ENCODE measurements at regions not wholly inside any gene's neighbourhood (a gene's known extent, or its start where the extent isn't known, plus 50 kb on each side); places are given as distances from the start of the nearest gene placed in this dataset.

GRCh38 chr3:30294241-30294667 is 312.1 kb upstream of the TGFBR2 start:
- H3K27me3 Mint-ChIP-seq: no peaks in the 10 kb centered on the region
- H3K36me3 Mint-ChIP-seq: peaks cover 3% of the 10 kb centered on the region
- H3K9me3 Mint-ChIP-seq (ENCODE audit: low read depth): peaks cover 2% of the 10 kb centered on the region
- no peak for ATAC-seq
- H3K27ac Mint-ChIP-seq: no peak overlapping the region
- CTCF ChIA-PET: interaction anchor here (1.3 kb wide), 1 partner anchor 399 kb away, joined by 4 read pairs; no protein-coding TSS in a partner anchor
- no peak overlapping the region for H3K4me3 Mint-ChIP-seq
- no peak for DNase-seq
- H3K4me1 Mint-ChIP-seq: peaks cover 17% of the 10 kb centered on the region

GRCh38 chr3:30297112-30297511 is 309.3 kb upstream of the TGFBR2 start:
- ATAC-seq: no peak
- H3K4me3 Mint-ChIP-seq: no peak overlapping the region
- peaks cover 2% of the 10 kb centered on the region for H3K9me3 Mint-ChIP-seq (ENCODE audit: low read depth)
- peaks cover 5% of the 10 kb centered on the region for H3K36me3 Mint-ChIP-seq
- peaks cover 5% of the 10 kb centered on the region for H3K27me3 Mint-ChIP-seq
- no peak overlapping the region for H3K27ac Mint-ChIP-seq
- CTCF ChIA-PET: no interaction called here
- H3K4me1 Mint-ChIP-seq: peaks cover 6% of the 10 kb centered on the region
- no peak for DNase-seq

GRCh38 chr3:30299674-30300385 is 306.6 kb upstream of the TGFBR2 start:
- H3K9me3 Mint-ChIP-seq (ENCODE audit: low read depth): peaks cover 3% of the 10 kb centered on the region
- peaks cover 2% of the 10 kb centered on the region for H3K4me1 Mint-ChIP-seq
- H3K4me3 Mint-ChIP-seq: no peak overlapping the region
- no peak overlapping the region for H3K27ac Mint-ChIP-seq
- ATAC-seq (no peak), DNase-seq (no peak)
- CTCF ChIA-PET: no interaction called here
- H3K27me3 Mint-ChIP-seq: peaks cover 5% of the 10 kb centered on the region
- H3K36me3 Mint-ChIP-seq: peaks cover 3% of the 10 kb centered on the region

GRCh38 chr3:30300809-30301208 is 305.6 kb upstream of the TGFBR2 start:
- Mint-ChIP-seq H3K36me3 (peaks cover 3% of the 10 kb centered on the region), H3K27me3 (peaks cover 5% of the 10 kb centered on the region), H3K27ac (no peak overlapping the region), H3K4me1 (peaks cover 2% of the 10 kb centered on the region), H3K9me3 (ENCODE audit: low read depth) (peaks cover 3% of the 10 kb centered on the region), H3K4me3 (no peak overlapping the region)
- DNase-seq (no peak), ATAC-seq (no peak)
- CTCF ChIA-PET: no interaction called here

- Mint-ChIP-seq H3K9me3 (ENCODE audit: low read depth) (peaks cover 7% of the 10 kb centered on the region), H3K4me1 (peaks cover 2% of the 10 kb centered on the region), H3K27ac (no peak overlapping the region), H3K27me3 (peaks cover 5% of the 10 kb centered on the region), H3K36me3 (peaks cover 9% of the 10 kb centered on the region), H3K4me3 (no peak overlapping the region)
- no peak for DNase-seq
- CTCF ChIA-PET: interaction anchor here (1.6 kb wide), 1 partner anchor 103 kb away, joined by 4 read pairs; no protein-coding TSS in a partner anchor
- ATAC-seq: no peak
Observed at GRCh38 chr3:30302027-30302426, 304.4 kb upstream of the TGFBR2 start.

- peaks cover 9% of the 10 kb centered on the region for H3K36me3 Mint-ChIP-seq
- peaks cover 5% of the 10 kb centered on the region for H3K27me3 Mint-ChIP-seq
- no peak overlapping the region for H3K27ac Mint-ChIP-seq
- H3K9me3 Mint-ChIP-seq (ENCODE audit: low read depth): peaks cover 7% of the 10 kb centered on the region
- H3K4me3 Mint-ChIP-seq: no peak overlapping the region
- CTCF ChIA-PET: no interaction called here
- DNase-seq (no peak), ATAC-seq (no peak)
- peaks cover 2% of the 10 kb centered on the region for H3K4me1 Mint-ChIP-seq
Observed at GRCh38 chr3:30303770-30304169, 302.6 kb upstream of the TGFBR2 start.

- ATAC-seq (no peak), DNase-seq (no peak)
- H3K27me3 Mint-ChIP-seq: peaks cover 5% of the 10 kb centered on the region
- CTCF ChIA-PET: no interaction called here
- H3K4me1 Mint-ChIP-seq: peaks cover 2% of the 10 kb centered on the region
- peaks cover 7% of the 10 kb centered on the region for H3K9me3 Mint-ChIP-seq (ENCODE audit: low read depth)
- H3K36me3 Mint-ChIP-seq: peaks cover 9% of the 10 kb centered on the region
- H3K27ac Mint-ChIP-seq: no peak overlapping the region
- H3K4me3 Mint-ChIP-seq: no peak overlapping the region
Observed at GRCh38 chr3:30305021-30305420, 301.4 kb upstream of the TGFBR2 start.

DNA sequence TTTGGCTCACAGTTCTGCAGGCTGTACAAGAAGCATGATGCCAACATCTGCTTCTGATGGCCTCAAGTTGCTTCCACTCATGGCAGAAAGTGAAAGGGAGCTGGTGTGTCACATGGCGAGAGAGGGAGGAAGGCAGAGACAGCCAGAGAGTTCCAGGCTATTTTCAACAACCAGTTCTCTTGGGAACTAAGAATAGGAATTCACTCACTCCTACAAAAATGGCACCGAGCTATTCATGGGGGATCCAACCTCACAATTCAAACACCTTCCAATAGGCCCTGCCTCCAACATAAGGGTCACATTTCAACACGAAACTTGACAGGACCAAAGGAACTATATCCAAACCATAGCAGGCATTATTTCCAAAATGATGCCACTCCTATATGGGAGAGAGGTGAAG is 299.5 kb upstream of the TGFBR2 start:
- DNase-seq (no peak), ATAC-seq (no peak)
- Mint-ChIP-seq H3K9me3 (ENCODE audit: low read depth) (peaks cover 7% of the 10 kb centered on the region), H3K4me1 (no peaks in the 10 kb centered on the region), H3K36me3 (peaks cover 7% of the 10 kb centered on the region), H3K27ac (no peak overlapping the region), H3K4me3 (no peak overlapping the region), H3K27me3 (no peaks in the 10 kb centered on the region)
- CTCF ChIA-PET: no interaction called here

- no peaks in the 10 kb centered on the region for H3K27me3 Mint-ChIP-seq
- ATAC-seq (no peak), DNase-seq (no peak)
- H3K27ac Mint-ChIP-seq: no peak overlapping the region
- CTCF ChIA-PET: no interaction called here
- no peaks in the 10 kb centered on the region for H3K4me1 Mint-ChIP-seq
- H3K9me3 Mint-ChIP-seq (ENCODE audit: low read depth): peaks cover 7% of the 10 kb centered on the region
- H3K4me3 Mint-ChIP-seq: no peak overlapping the region
- H3K36me3 Mint-ChIP-seq: peaks cover 7% of the 10 kb centered on the region
Observed at GRCh38 chr3:30307372-30307950, 298.9 kb upstream of the TGFBR2 start.

- CTCF ChIA-PET: no interaction called here
Observed at GRCh38 chr3:30308131-30308530, 298.3 kb upstream of the TGFBR2 start.

DNA sequence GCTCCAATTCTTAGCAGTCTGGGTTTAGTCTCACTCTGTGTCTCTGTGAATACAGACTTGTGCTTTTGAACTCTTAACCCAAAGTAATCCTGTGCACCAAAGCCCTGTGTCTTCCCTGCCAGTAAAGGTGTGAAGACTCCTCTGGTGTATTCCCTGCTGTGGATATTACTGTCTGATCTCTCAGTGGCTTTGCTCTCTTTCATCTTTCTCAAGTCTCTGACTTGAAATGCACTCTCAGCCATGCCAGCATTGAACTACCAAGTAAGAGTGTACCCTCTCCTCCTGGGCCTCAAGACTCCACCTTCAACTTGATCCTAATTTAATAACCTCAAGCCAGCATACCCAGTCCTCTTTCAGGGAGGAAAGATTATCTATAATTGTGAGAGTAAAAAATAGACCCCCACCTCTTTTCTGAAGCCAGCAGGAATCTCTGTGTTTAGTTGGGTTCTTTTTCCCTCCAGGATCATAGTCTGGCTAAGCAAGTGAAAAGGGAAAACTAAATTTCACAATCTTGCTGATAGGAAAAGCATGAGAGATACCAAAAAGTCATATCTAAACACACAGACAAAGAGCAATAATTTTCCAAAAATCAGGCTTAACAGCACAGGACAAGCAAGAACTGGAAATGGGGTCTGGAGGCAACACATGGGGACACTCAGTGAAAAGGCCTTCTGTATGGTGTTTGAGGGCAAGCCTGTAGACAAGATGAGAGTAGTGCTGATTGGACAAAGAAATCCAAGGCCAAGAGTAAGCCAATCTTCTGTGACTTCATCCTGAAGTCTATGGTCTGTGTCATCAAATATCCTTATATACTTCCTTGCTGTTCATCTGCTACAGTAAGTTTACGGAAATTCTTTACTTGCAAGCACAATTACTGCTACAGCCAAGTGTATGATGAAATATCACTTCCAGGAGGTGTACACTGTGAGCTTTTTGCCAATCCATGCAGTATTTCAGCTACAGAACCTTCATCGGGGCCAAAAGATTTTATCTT is 296.1 kb upstream of the TGFBR2 start:
- no peak overlapping the region for H3K4me3 Mint-ChIP-seq
- CTCF ChIA-PET: no interaction called here
- H3K4me1 Mint-ChIP-seq: no peaks in the 10 kb centered on the region
- peaks cover 5% of the 10 kb centered on the region for H3K9me3 Mint-ChIP-seq (ENCODE audit: low read depth)
- no peak for ATAC-seq
- H3K36me3 Mint-ChIP-seq: peaks cover 5% of the 10 kb centered on the region
- DNase-seq: no peak
- H3K27me3 Mint-ChIP-seq: no peaks in the 10 kb centered on the region
- H3K27ac Mint-ChIP-seq: no peak overlapping the region

More at GRCh38 chr3:30308131-30308530, 298.3 kb upstream of the TGFBR2 start:
- Mint-ChIP-seq H3K27me3 (no peaks in the 10 kb centered on the region), H3K36me3 (peaks cover 7% of the 10 kb centered on the region), H3K27ac (no peak overlapping the region), H3K9me3 (ENCODE audit: low read depth) (peaks cover 7% of the 10 kb centered on the region), H3K4me1 (no peaks in the 10 kb centered on the region), H3K4me3 (no peak overlapping the region)
- ATAC-seq (no peak), DNase-seq (no peak)

DNA sequence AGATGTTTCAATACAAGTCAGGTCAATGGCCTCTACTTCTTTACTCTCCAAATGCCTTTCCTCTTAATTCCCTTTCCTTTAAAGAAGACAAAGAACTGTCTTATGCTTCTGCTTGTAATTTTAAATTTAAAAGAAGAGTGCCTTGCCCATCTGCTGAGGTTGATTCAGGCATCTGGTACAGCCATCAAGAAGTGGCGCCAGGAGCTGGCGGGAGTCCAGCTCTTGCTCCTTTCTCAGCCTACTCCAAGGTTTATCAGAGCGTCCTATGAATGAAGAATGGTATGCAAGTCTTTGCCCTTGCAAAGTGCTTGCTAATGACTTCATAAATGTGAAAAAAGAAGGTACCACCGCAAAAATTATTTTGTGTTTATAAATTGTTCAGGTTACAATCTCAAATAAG is 294.6 kb upstream of the TGFBR2 start:
- no peak for ATAC-seq
- H3K4me1 Mint-ChIP-seq: no peaks in the 10 kb centered on the region
- H3K9me3 Mint-ChIP-seq (ENCODE audit: low read depth): peaks cover under 1% of the 10 kb centered on the region
- no peak overlapping the region for H3K27ac Mint-ChIP-seq
- no peak overlapping the region for H3K4me3 Mint-ChIP-seq
- no peak for DNase-seq
- peaks cover 1% of the 10 kb centered on the region for H3K36me3 Mint-ChIP-seq
- no peaks in the 10 kb centered on the region for H3K27me3 Mint-ChIP-seq
- CTCF ChIA-PET: no interaction called here

DNA sequence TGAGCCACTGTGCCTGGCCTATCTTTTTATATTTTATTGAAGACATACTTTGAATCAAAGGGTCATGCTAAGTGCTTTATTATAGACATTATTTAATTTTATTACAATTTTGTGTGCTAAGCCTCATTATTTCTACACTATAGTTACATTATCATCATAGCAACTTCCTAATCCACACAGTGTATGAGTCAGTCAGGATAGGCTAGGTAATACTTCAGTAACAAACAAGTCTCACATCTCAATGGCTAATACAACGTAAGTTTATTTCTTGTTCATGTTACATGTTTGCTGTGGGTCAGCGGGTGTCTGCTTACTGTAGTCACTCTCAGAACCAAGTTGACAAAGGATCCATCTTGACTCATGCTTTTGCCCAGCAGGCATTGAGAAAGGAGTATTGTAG is 292.6 kb upstream of the TGFBR2 start:
- Mint-ChIP-seq H3K27me3 (no peaks in the 10 kb centered on the region), H3K4me3 (no peak overlapping the region), H3K27ac (no peak overlapping the region), H3K36me3 (no peaks in the 10 kb centered on the region), H3K9me3 (ENCODE audit: low read depth) (no peaks in the 10 kb centered on the region), H3K4me1 (no peaks in the 10 kb centered on the region)
- ATAC-seq (no peak), DNase-seq (no peak)
- CTCF ChIA-PET: no interaction called here
